ENCODE measurements at regions not wholly inside any gene's neighbourhood (a gene's known extent, or its start where the extent isn't known, plus 50 kb on each side); places are given as distances from the start of the nearest gene placed in this dataset.

GRCh38 chr4:108527723-108528122, 92.7 kb upstream of the RPL34 start:
- ChIA-PET POLR2A (no interaction called here), CTCF (no interaction called here)
- no peak for DNase-seq (ENCODE audit: extremely low spot score)
- TF ChIP-seq SP1 (IDR thresholded peaks at IDR 0.05) = no peak
- no peak for TF ChIP-seq L3MBTL2 (conservative IDR thresholded peaks at IDR 0.05)
- TF ChIP-seq FOXA1 (IDR thresholded peaks at IDR 0.05) = no peak
- no peak for TF ChIP-seq SUZ12 (IDR thresholded peaks at IDR 0.05)
- TF ChIP-seq TARDBP (IDR thresholded peaks at IDR 0.05) = no peak
- TF ChIP-seq ARNT (IDR thresholded peaks at IDR 0.05) = no peak
- no peak for TF ChIP-seq ELF4 (IDR thresholded peaks at IDR 0.05)
- TF ChIP-seq FOXM1 (IDR thresholded peaks at IDR 0.05; ENCODE audit: borderline replicate concordance) = no peak
- no peak for TF ChIP-seq ZNF384 (IDR thresholded peaks at IDR 0.05)

GRCh38 chr4:108520807-108521206, 99.6 kb upstream of the RPL34 start:
- TF ChIP-seq ELF4 (IDR thresholded peaks at IDR 0.05) (no peak), SP1 (IDR thresholded peaks at IDR 0.05) (no peak), CTBP1 (IDR thresholded peaks at IDR 0.05; ENCODE audit: borderline replicate concordance) (no peak), FOXK2 (IDR thresholded peaks at IDR 0.05) (no peak), ZNF384 (IDR thresholded peaks at IDR 0.05) (no peak), ARNT (IDR thresholded peaks at IDR 0.05) (no peak), NFRKB (IDR thresholded peaks at IDR 0.05) (no peak), PKNOX1 (IDR thresholded peaks at IDR 0.05) (no peak), HDGF (IDR thresholded peaks at IDR 0.05; ENCODE audit: borderline replicate concordance) (no peak), L3MBTL2 (conservative IDR thresholded peaks at IDR 0.05) (no peak), BHLHE40 (IDR thresholded peaks at IDR 0.05; ENCODE audit: borderline replicate concordance) (no peak), TARDBP (IDR thresholded peaks at IDR 0.05) (no peak), LEF1 (IDR thresholded peaks at IDR 0.05; ENCODE audit: borderline replicate concordance) (no peak), FOXM1 (IDR thresholded peaks at IDR 0.05; ENCODE audit: borderline replicate concordance) (no peak), SUZ12 (IDR thresholded peaks at IDR 0.05) (no peak), FOXA1 (IDR thresholded peaks at IDR 0.05) (no peak)
- DNase-seq (ENCODE audit: extremely low spot score) = no peak
- CTCF ChIA-PET = no interaction called here
- POLR2A ChIA-PET = no interaction called here

GRCh38 chr4:108519911-108520601, 100.3 kb upstream of the RPL34 start:
- no peak for TF ChIP-seq FOXK2 (IDR thresholded peaks at IDR 0.05)
- no peak for TF ChIP-seq ZNF384 (IDR thresholded peaks at IDR 0.05)
- no peak for TF ChIP-seq PKNOX1 (IDR thresholded peaks at IDR 0.05)
- TF ChIP-seq LEF1 (IDR thresholded peaks at IDR 0.05; ENCODE audit: borderline replicate concordance) = no peak
- TF ChIP-seq NFRKB (IDR thresholded peaks at IDR 0.05) = no peak
- no peak for TF ChIP-seq FOXM1 (IDR thresholded peaks at IDR 0.05; ENCODE audit: borderline replicate concordance)
- no peak for TF ChIP-seq ELF4 (IDR thresholded peaks at IDR 0.05)
- TF ChIP-seq SUZ12 (IDR thresholded peaks at IDR 0.05) = no peak
- TF ChIP-seq CTBP1 (IDR thresholded peaks at IDR 0.05; ENCODE audit: borderline replicate concordance) = no peak
- no peak for TF ChIP-seq SP1 (IDR thresholded peaks at IDR 0.05)
- no peak for TF ChIP-seq BHLHE40 (IDR thresholded peaks at IDR 0.05; ENCODE audit: borderline replicate concordance)
- TF ChIP-seq HDGF (IDR thresholded peaks at IDR 0.05; ENCODE audit: borderline replicate concordance) = no peak
- no peak for TF ChIP-seq L3MBTL2 (conservative IDR thresholded peaks at IDR 0.05)
- TF ChIP-seq FOXA1 (IDR thresholded peaks at IDR 0.05) = no peak
- TF ChIP-seq ARNT (IDR thresholded peaks at IDR 0.05) = no peak
- no peak for DNase-seq (ENCODE audit: extremely low spot score)
- ChIA-PET POLR2A (no interaction called here), CTCF (no interaction called here)

GRCh38 chr4:108519208-108519833, 101.1 kb upstream of the RPL34 start:
- POLR2A ChIA-PET = no interaction called here
- TF ChIP-seq PKNOX1 (IDR thresholded peaks at IDR 0.05) = no peak
- CTCF ChIA-PET = no interaction called here
- DNase-seq (ENCODE audit: extremely low spot score) = no peak

DNA sequence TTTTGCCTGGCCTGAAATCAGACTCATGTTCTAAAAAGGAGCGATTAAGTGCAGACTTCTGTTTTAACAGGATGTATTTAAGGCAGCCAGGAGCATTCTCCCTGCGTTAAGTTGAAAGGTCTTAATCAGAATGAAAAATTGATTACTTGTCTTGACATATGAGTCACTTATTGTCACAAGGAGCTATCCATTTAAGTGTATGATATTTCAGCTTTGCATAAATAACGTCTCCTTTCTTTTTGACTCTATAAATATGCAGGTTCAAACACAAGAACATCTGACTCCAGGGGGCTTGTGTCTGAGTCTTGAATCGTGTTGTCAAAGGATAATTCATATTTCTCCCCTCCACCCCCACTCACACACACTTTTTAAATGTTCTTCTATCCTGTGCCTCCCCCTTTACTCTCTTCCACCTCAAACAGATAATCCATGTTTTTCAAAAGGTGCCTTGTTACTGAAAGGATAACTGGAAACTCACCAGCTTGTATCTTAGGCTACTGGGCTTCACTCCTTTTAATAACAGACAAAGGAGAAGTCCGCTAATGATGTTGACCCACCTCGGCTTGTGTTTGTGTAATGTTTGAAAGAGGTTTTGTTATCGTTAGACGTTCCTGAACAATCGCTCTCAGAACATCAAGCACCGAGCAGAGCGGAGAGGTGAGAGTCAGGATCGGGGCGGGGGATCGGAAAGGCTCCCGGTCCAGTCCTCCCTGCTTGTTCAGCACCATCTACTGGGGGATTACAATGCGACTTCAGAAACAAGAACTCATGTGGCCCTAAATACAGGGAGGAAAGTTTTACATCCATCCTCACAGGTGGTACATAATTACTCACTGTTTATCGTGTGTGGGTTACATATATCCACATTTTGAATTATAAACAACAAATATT, 107.5 kb upstream of the RPL34 start:
- CTCF ChIA-PET = interaction anchor here (0.7 to 0.9 kb wide), 2 partner anchors 12 to 340 kb away, joined by 3 to 4 read pairs; no protein-coding TSS in a partner anchor
- TF ChIP-seq SP1 (IDR thresholded peaks at IDR 0.05) = no peak
- TF ChIP-seq BHLHE40 (IDR thresholded peaks at IDR 0.05; ENCODE audit: borderline replicate concordance) = no peak
- TF ChIP-seq FOXK2 (IDR thresholded peaks at IDR 0.05) = no peak
- no peak for TF ChIP-seq SUZ12 (IDR thresholded peaks at IDR 0.05)
- no peak for TF ChIP-seq HDGF (IDR thresholded peaks at IDR 0.05; ENCODE audit: borderline replicate concordance)
- TF ChIP-seq NFRKB (IDR thresholded peaks at IDR 0.05) = no peak
- no peak for TF ChIP-seq ARNT (IDR thresholded peaks at IDR 0.05)
- no peak for TF ChIP-seq CTBP1 (IDR thresholded peaks at IDR 0.05; ENCODE audit: borderline replicate concordance)
- no peak for TF ChIP-seq FOXM1 (IDR thresholded peaks at IDR 0.05; ENCODE audit: borderline replicate concordance)
- no peak for TF ChIP-seq LEF1 (IDR thresholded peaks at IDR 0.05; ENCODE audit: borderline replicate concordance)
- POLR2A ChIA-PET = no interaction called here
- DNase-seq (ENCODE audit: extremely low spot score) = peak; percentile 62
